Stomach (tissue), 4 donors: ENCODE measurements at regions not wholly inside any gene's neighbourhood (a gene's known extent, or its start where the extent isn't known, plus 50 kb on each side); places are given as distances from the start of the nearest gene placed in this dataset.

ENCODE experiments used
- EP300 ChIP-seq: sonication (generic); formaldehyde crosslinking; IDR thresholded peaks from one replicate; pipeline ENCODE4 v1.6.1; 2017; ENCODE audit warnings: antibody characterized with exemption
- POLR2A ChIP-seq, 4 donors: fragments of 450-650 bp; IDR thresholded peaks; one replicate each; pipeline ENCODE4 v1.6.1; 2016; ENCODE audit warnings: antibody characterized with exemption in 4 of 4, control low read depth in 2 of 4, mild to moderate bottlenecking in 1 of 4, moderate library complexity in 1 of 4
- TF ChIP-seq, protein P1 (sequence below), 7 experiments: fragments of 450-650 bp in 4 of 7; fragments of 200-600 bp in 3 of 7; sonication (generic) in 3 of 7; IDR thresholded peaks; one replicate each; pipeline ENCODE4 v1.5.1; 2016 to 2019; ENCODE audit warnings: antibody characterized with exemption in 7 of 7, control low read depth in 2 of 7, mild to moderate bottlenecking in 1 of 7

DNA sequence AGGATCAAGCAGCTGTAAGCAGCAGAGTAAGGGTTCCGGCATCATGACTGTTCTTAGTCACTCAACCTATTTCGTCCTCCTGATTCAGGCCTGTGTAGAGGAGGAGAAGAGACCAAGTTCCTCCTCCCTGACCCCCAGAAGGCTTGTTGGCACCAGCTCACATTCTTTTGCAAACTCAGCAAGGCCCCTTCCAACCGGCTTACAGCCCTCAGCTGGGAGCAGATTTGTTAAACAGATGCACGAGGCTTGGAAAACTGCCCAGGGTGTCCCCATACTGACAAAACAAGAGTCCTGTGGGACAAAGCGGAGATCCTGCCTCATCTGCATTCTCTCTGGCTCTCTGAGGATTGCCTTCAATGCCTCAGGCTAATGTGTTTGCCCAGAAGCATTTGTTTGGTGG is 113.2 kb upstream of the SOX21 start:
- TF ChIP-seq, protein P1, sequence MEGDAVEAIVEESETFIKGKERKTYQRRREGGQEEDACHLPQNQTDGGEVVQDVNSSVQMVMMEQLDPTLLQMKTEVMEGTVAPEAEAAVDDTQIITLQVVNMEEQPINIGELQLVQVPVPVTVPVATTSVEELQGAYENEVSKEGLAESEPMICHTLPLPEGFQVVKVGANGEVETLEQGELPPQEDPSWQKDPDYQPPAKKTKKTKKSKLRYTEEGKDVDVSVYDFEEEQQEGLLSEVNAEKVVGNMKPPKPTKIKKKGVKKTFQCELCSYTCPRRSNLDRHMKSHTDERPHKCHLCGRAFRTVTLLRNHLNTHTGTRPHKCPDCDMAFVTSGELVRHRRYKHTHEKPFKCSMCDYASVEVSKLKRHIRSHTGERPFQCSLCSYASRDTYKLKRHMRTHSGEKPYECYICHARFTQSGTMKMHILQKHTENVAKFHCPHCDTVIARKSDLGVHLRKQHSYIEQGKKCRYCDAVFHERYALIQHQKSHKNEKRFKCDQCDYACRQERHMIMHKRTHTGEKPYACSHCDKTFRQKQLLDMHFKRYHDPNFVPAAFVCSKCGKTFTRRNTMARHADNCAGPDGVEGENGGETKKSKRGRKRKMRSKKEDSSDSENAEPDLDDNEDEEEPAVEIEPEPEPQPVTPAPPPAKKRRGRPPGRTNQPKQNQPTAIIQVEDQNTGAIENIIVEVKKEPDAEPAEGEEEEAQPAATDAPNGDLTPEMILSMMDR (IDR thresholded peaks at IDR 0.05) = no peak
- TF ChIP-seq POLR2A (IDR thresholded peaks at IDR 0.05) (no peak), EP300 (no peak)
